Astrocyte (in vitro differentiated cells and primary cell): ENCODE measurements at regions not wholly inside any gene's neighbourhood (a gene's known extent, or its start where the extent isn't known, plus 50 kb on each side); places are given as distances from the start of the nearest gene placed in this dataset.

Source experiments
- DNase-seq: peaks from one replicate; pipeline ENCODE4 v3.0.0-alpha.2; 2010; ENCODE audit warnings: low read depth
- FAIRE-seq: peaks from 2 replicates; lab custom pipeline; 2011; peaks lifted over from hg19 to GRCh38; lab: Jason Lieb, UNC
- H2AFZ ChIP-seq: 2 replicates; pipeline ENCODE4 v1.6.0; 2012; ENCODE audit warnings: low read depth, low read length, inconsistent platforms
- H3K27ac ChIP-seq: 2 replicates; pipeline ENCODE4 v1.5.1; 2011; ENCODE audit warnings: low read depth, low read length, inconsistent platforms
- H3K27me3 ChIP-seq: 2 replicates; pipeline ENCODE4 v1.6.0; 2011; ENCODE audit warnings: low read length, inconsistent platforms; ENCODE audit not compliant: insufficient read depth
- H3K36me3 ChIP-seq: 2 replicates; pipeline ENCODE4 v1.5.1; 2011; ENCODE audit warnings: low read length, inconsistent platforms; ENCODE audit not compliant: insufficient read depth
- H3K4me1 ChIP-seq: 2 replicates; pipeline ENCODE4 v1.5.1; 2011; ENCODE audit warnings: low read length, inconsistent platforms; ENCODE audit not compliant: insufficient read depth
- H3K4me2 ChIP-seq: 2 replicates; pipeline ENCODE4 v1.6.0; 2012; ENCODE audit warnings: low read length, inconsistent platforms
- H3K4me3 ChIP-seq: 2 replicates; pipeline ENCODE4 v1.5.1; 2011; ENCODE audit warnings: low read depth, mild to moderate bottlenecking, low read length, inconsistent platforms; ENCODE audit not compliant: insufficient read depth
- H3K79me2 ChIP-seq: 2 replicates; pipeline ENCODE4 v1.6.0; 2012; ENCODE audit warnings: mild to moderate bottlenecking, low read length, inconsistent platforms; ENCODE audit not compliant: insufficient read depth
- H3K9ac ChIP-seq: 2 replicates; pipeline ENCODE4 v1.6.0; 2012; ENCODE audit warnings: mild to moderate bottlenecking, low read length, inconsistent platforms
- H3K9me3 ChIP-seq: 2 replicates; pipeline ENCODE4 v1.5.1; 2012; ENCODE audit warnings: low read depth, mild to moderate bottlenecking, low read length, inconsistent platforms; ENCODE audit not compliant: insufficient read depth
- H4K20me1 ChIP-seq: 2 replicates; pipeline ENCODE4 v1.6.0; 2012; ENCODE audit warnings: low read length, inconsistent platforms; ENCODE audit not compliant: insufficient read depth
- H3K27ac Mint-ChIP-seq: one replicate; pipeline ENCODE4 v1.8.0; 2021; ENCODE audit warnings: mild to moderate bottlenecking, mixed read lengths; ENCODE audit not compliant: unreplicated experiment
- H3K27me3 Mint-ChIP-seq: one replicate; pipeline ENCODE4 v1.8.0; 2021; ENCODE audit warnings: low read depth, mixed read lengths; ENCODE audit not compliant: unreplicated experiment
- H3K36me3 Mint-ChIP-seq: one replicate; pipeline ENCODE4 v1.8.0; 2021; ENCODE audit warnings: low read depth, mixed read lengths; ENCODE audit not compliant: unreplicated experiment
- H3K4me1 Mint-ChIP-seq: one replicate; pipeline ENCODE4 v1.8.0; 2021; ENCODE audit warnings: low read depth, mixed read lengths; ENCODE audit not compliant: unreplicated experiment
- H3K4me3 Mint-ChIP-seq: one replicate; pipeline ENCODE4 v1.8.0; 2021; ENCODE audit warnings: mild to moderate bottlenecking, moderate library complexity, mixed read lengths; ENCODE audit not compliant: unreplicated experiment
- H3K9me3 Mint-ChIP-seq: one replicate; pipeline ENCODE4 v1.8.0; 2021; ENCODE audit warnings: mild to moderate bottlenecking, mixed read lengths; ENCODE audit not compliant: unreplicated experiment
- CTCF ChIP-seq: IDR thresholded peaks from 2 replicates; pipeline ENCODE4 v1.5.1; 2011; ENCODE audit warnings: low read depth, mild to moderate bottlenecking, inconsistent platforms, low read length, moderate library complexity; ENCODE audit not compliant: insufficient read depth
- EZH2 ChIP-seq: IDR thresholded peaks from 2 replicates; pipeline ENCODE4 v1.6.1; 2012; ENCODE audit warnings: mild to moderate bottlenecking, low read length, inconsistent platforms; ENCODE audit not compliant: insufficient read depth

GRCh38 chr3:124584552-124585391, 145.5 kb upstream of the UMPS start:
- Histone ChIP-seq H3K27me3 (no peaks in the 10 kb centered on the region), H3K27ac (no peak overlapping the region), H4K20me1 (peaks cover 3% of the 10 kb centered on the region), H3K9me3 (no peaks in the 10 kb centered on the region), H3K36me3 (no peaks in the 10 kb centered on the region), H3K4me1 (peaks cover 21% of the 10 kb centered on the region), H3K79me2 (no peaks in the 10 kb centered on the region), H3K9ac (peak overlapping the region; percentile 73), H3K4me3 (peak overlapping the region; percentile 63), H2AFZ (peak overlapping the region; percentile 82), H3K4me2 (peak overlapping the region; percentile 97)
- H3K36me3 Mint-ChIP-seq = peaks cover under 1% of the 10 kb centered on the region
- peak; percentile 4 for TF ChIP-seq EZH2
- TF ChIP-seq CTCF = no peak
- no peaks in the 10 kb centered on the region for H3K9me3 Mint-ChIP-seq
- peak; percentile 51 for DNase-seq
- no peak overlapping the region for H3K27ac Mint-ChIP-seq
- no peak for FAIRE-seq
- peak overlapping the region; percentile 86 for H3K4me3 Mint-ChIP-seq
- H3K27me3 Mint-ChIP-seq = peaks cover 23% of the 10 kb centered on the region
- H3K4me1 Mint-ChIP-seq = peaks cover 21% of the 10 kb centered on the region

- H3K4me2 ChIP-seq = peak overlapping the region; percentile 97
- H3K9ac ChIP-seq = no peak overlapping the region
- peak overlapping the region; percentile 75 for H3K27ac Mint-ChIP-seq
- no peak for TF ChIP-seq CTCF
- TF ChIP-seq EZH2 = no peak
- peaks cover 21% of the 10 kb centered on the region for H3K4me1 ChIP-seq
- H3K4me1 Mint-ChIP-seq = peaks cover 21% of the 10 kb centered on the region
- peaks cover 3% of the 10 kb centered on the region for H4K20me1 ChIP-seq
- no peaks in the 10 kb centered on the region for H3K9me3 ChIP-seq
- no peak overlapping the region for H3K4me3 ChIP-seq
- peak overlapping the region; percentile 60 for H3K4me3 Mint-ChIP-seq
- no peaks in the 10 kb centered on the region for H3K36me3 Mint-ChIP-seq
- DNase-seq (no peak), FAIRE-seq (no peak)
- H3K36me3 ChIP-seq = no peaks in the 10 kb centered on the region
- peaks cover 27% of the 10 kb centered on the region for H3K27me3 Mint-ChIP-seq
- H3K9me3 Mint-ChIP-seq = peaks cover 5% of the 10 kb centered on the region
- H3K27ac ChIP-seq = no peak overlapping the region
- no peaks in the 10 kb centered on the region for H3K27me3 ChIP-seq
- H3K79me2 ChIP-seq = no peaks in the 10 kb centered on the region
- H2AFZ ChIP-seq = no peak overlapping the region
Observed at GRCh38 chr3:124586126-124587052, 143.9 kb upstream of the UMPS start.
